Kidney glomerular epithelial cell (primary cell): ENCODE measurements at regions not wholly inside any gene's neighbourhood (a gene's known extent, or its start where the extent isn't known, plus 50 kb on each side); places are given as distances from the start of the nearest gene placed in this dataset.
A peak's percentile ranks its signal among the peaks of the same experiment; 100 is the strongest.

ENCODE experiments used
- DNase-seq: peaks from one replicate; lab custom pipeline; 2025; lab: John Stamatoyannopoulos, UW

DNA sequence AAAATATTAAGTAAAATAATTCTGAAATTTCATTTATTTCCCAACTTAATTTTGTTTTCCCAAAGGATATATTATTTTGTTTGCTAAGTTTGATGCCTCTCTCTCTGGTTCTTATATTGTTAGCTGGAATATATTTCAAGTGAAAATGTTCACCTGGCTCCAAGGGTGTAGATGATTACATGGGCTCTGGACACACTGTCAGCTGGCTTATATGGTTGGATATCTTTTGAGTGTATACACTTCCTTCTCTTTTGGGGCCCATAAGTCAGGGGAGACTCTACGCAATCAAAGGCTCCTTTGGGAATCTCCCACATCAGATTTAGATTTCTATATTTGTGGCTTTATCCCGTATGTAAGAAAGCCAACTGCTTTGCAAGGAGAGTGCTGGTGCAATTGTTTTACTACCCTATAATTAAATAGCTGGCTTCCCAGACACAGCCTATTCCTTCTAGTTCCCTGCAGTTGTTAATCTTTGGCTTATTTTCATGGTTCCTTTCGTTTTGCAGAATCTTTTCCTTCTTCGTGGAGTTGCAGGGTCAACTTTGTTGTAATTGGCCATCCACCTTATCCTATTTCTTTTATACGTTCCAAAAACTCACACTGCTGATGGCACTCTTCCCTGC is 225.7 kb downstream of the DPH6 start:
- no peak for DNase-seq

DNA sequence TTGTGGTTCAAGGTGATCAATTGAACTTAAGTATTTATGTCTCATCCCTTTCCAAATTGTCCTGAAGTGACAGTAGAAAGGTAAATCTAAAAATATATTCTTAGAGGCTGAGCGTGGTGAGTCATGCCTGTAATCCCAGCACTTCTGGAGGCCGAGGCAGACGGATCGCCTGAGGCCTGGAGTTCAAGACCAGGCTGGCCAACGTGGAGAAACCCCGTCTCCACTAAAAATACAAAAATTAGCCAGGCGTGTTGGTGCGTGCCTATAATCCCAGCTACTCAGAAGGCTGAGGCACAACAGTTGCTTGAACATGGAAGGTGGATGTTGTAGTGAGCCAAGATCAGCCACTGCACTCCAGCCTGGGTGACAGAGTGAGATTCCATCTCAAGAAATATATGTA is 226.6 kb downstream of the DPH6 start:
- no peak for DNase-seq

DNA sequence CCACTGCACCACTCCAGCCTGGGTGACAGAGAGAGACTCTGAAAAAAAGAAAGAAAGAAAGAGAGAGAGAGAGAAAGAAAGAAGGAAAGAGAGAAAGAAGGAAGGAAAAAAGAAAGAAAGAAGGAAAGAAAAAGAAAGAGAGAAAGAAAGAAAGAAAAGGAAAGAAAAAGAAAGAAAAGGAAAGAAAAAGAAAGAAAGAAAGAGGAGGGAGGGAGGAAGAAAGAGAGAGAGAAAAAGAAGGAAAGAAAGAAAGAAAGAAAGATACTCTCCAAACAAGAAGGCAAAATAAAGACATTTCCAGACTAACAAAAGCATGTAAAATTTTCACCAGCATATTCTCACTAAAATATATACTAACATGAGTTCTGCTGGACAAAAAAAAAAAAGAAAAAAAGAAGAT is 228.7 kb downstream of the DPH6 start:
- DNase-seq = no peak

DNA sequence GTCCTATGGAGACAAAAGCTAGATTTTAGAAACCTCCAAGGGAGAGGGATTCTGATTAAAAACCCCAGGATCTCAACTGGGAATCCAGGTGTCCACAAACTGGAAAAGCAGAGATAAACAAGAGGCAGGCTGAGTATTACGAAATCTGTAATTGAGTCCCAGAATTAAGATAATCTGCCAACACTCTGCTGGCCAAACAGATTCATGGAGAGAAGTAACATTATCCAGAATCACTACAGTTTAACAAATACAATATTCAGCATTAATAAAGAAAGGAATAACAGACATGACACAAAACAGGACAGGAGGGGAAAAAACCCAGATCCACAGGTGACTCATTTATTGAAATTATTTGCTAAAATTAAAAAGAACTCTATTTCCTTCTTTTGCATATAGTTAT is 227.2 kb upstream of the NANOGP8 start:
- no peak for DNase-seq

DNA sequence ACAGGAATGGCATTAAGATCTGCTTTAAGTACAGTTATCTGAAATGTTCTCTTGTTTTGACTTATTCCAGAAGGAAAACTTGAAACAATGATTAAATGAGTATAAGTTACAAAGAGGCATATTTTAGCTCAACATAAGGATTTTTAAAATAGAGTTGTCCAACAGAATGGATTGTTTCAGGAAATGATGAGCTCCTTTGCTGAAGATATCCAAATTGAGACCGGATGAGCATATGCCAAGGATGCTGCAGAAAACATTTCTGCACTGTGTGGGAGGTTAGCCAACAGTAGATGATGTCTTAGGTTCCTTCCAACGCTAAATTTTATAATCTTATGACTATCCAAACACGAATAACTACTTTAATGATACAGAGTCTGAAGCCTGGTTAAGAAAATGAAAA is 226.5 kb upstream of the NANOGP8 start:
- DNase-seq = no peak

DNA sequence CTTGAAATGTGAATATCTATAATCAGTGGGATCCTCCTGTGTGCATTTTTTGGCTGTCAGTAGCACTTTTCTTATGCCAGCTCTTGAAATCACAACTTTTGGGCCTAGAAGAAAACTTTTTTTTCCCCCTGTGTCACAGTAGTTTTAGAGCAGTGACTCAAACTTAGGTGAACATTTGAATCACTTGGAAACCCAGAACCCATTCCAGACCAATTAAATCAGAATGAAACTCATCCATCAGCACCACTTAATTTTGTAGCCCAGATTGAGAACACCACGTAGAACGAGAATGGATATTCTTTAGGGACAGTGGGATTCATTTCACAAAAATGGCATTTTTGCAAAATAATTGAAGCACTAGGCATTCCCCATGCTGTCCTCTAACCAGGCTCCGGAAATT is 224.8 kb upstream of the NANOGP8 start:
- DNase-seq = no peak

DNA sequence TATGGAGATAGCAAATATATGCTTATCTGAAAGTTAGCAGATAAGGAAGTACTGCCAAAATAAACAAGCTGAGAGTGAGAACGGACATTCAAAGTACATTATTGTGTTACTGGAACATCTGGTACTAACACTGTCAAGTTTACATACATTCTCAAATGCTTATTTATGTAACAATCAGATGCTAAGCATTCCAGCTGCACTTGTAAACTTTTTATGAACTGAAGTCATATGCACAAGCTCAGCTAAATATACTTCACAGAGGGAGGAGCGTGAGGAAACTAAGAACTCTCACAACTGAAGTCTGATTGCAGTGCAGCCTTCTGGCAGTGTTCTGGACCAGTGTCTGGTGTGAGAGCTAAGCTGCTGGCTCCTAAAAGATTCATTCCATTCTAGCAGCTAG is 223.7 kb upstream of the NANOGP8 start:
- no peak for DNase-seq

DNA sequence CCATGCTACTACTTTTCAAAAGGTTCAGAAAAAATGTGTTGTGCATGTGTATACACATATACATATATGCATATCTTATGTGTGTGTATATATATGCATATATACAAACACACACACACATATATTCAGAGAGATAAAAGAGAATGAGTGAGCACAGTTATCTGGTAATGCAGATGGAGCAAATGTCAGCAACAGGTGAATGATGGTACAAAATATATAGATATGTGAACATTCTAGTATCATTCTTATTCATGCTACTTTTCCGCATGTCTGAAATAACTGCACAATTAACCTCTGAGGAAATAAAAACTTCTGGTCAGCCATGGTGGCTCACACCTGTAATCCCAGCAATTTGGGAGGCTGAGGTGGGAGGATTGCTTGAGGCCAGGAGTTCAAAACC is 222.6 kb upstream of the NANOGP8 start:
- DNase-seq = no peak

DNA sequence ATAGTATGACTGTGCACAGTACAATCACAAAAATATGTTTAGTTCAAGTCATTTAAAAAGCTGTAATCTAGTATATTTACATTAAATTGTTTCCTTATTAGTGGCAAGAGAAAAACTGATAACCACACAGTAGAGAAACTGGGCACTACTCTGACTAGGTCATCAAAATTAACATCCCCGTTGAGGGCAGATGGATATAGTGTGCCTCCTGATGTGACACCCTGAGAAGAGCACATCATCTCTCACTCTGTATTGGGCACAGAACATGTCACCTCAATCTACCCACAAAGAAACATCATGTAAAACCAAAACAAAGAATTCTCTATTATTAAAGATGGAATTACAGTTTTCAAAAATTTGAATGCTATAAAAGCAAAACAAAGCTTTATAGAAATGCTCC is 221.9 kb upstream of the NANOGP8 start:
- no peak for DNase-seq

DNA sequence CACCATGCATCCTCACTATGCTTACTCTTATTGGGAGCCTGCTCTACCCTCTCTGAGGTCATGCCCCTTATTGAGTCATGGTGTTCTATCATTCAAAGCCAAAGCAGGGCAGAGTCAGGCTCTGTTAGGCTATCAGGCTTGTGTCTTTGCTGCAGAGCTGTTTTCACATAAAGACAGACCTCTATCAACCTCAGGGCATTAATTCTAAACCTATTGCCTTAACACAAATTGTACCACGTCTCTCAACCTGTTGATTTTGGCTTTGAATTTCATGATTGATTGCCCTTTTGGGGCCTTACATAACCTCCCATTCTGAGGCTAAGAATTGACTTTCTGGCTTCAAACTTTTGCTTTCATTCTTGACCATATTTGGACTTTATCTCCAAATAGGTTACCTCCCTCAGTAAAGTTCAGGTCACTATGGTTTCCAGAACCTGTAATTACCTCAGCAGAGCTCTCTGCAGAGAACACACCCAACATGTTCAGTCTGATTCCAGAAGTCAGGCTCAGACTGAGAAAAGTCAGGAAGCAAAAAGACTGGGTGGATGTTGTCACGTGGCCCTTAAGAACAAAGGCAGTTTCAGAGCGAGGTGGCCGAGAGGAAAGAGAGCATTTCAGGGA is 221.4 kb upstream of the NANOGP8 start:
- peak; percentile 93 for DNase-seq

DNA sequence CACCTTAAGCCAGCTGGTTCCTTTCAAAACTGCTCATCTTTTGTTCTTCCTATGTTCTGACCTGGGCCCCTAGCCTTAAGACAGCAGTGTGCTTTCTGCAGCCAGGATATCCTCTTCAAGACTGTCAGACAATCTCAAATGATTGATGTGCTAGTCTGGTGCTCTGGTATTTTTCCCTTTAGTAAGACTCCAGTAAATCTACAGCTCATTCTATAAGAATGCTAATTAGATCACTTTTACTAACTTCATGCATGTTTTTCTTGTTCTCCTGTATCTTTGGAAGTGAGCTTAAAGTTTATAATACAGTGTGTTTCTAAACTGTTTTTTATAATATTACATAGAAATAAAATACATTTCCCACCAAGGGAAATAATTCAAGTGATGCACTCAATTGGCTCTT is 220.9 kb upstream of the NANOGP8 start:
- DNase-seq = peak; percentile 93

DNA sequence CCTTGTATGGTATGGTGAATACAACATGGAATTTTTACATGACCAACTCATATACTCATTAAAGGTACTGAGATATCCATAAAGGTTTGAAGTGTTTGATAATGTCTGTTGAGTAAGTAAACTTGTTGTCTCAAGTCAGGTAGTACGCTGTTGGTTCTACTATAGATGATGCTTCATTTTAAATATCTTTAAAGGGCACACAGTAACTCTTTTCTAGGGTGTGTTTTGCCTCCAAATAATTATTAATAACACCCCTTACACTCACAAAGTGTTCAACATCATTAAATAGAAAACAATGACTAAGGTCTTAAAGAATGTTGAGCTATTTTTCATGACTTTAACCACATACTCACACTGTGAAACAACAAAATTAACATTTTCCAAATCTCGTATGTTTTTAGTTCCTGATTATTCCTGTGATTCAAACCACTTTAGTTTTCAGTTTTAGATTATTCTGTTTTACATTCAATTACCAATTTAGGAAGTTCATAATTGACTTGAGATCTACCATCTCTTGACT is 220.0 kb upstream of the NANOGP8 start:
- peak; percentile 58 for DNase-seq

DNA sequence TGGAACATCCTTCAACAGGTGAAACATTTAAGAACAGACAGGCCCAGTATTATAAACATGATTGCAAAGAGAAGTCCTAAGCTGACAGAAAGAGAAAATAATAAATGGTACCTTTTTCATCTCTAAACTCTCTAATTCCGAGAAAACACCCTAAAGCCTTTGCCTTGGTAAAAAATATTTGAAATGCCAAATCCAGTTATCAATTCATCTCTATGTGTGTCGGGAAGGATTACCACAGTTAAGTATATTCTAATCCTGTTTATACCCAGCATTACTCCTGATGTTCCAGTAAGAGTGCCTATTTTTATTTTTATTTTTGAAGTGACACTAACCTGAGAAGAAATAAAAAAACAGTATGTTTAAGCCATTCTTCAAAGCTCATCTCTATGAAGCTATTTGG is 219.3 kb upstream of the NANOGP8 start:
- no peak for DNase-seq

DNA sequence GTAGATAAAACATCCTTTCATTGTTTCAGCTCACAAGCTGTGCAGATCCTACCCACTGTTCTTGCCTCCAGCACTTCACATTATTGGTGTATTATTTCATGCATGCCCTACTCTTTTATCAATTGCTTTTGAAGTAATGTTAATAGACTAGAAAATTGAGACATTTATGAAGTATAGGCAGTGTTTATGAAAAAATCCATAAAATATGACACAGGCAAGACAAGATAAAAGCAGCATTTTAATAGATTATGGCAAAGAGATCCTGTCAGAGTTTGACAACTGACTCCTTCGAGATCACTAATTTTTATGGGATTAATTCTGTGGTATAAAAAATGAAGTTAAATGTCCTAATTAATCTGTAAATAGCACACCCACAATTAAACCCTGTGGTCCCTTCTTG is 217.2 kb upstream of the NANOGP8 start:
- no peak for DNase-seq

DNA sequence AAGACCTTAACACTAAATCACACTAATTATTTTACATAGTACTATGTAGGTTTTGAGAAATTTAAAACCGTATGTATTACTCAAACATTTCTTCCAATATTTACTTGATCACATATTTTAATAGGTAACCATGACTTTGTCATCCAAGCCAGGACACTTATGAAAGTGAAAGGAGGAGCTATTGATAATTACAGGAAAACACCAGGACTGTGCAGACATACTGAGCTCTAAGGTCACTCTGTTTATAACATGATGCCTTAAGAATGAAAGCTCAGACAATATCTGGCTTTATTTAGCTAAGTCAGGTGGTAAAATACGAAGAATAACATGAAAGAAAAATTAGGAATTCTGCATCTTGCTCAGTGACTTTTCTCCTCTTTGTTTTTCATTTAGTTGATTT is 216.0 kb upstream of the NANOGP8 start:
- DNase-seq = no peak

DNA sequence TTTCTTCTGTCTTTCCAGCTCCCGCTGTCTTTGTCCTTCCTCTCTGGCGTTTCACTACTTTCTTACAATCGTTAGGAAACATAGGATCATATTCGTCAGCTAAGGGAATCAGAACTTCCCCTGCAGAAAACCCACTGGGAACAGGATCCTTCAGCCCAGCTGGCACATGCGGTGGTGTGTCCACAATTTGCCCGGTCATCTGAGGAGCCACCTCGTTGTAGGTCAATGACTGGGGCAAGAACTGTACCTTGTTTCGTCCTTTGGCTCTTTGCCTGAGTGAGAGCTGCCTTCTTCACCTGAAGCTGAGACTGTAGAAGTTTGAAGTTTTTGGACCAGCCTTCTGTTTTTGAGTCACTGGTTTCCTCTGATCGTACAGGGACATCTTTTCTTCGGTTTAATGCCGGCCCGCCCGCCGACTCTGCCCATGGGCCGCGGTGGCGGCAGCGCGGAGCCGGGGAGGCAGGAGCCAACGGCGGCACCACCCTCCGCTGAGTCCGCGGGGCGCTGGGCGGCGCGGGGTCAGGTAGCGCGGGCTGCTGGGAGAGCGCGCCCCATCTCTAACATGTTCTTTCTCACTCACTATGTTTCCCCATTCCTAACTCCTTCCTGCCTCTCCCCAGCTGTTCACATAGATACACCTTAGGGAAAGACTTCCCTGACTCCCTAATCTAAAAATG is 214.1 kb upstream of the NANOGP8 start:
- no peak for DNase-seq

DNA sequence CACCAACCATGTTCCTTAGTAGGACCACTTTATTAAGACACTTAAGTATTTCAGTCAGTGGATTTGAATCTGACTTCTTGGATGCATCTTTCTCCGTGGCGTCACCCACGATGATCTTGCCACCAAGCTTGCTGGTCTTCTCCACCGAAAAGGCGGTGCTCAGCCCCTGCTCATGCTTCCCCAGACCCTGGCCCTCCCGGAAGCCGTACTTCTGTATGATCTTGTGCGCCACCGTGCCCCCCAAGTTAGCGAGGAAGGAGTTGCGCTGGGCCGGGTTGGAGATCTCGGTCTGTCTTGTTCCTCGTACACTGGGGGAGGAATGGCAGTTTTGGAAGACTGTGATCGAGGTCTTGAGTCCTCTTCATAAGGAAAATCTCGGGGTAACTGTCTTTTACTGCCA is 213.4 kb upstream of the NANOGP8 start:
- DNase-seq = no peak

DNA sequence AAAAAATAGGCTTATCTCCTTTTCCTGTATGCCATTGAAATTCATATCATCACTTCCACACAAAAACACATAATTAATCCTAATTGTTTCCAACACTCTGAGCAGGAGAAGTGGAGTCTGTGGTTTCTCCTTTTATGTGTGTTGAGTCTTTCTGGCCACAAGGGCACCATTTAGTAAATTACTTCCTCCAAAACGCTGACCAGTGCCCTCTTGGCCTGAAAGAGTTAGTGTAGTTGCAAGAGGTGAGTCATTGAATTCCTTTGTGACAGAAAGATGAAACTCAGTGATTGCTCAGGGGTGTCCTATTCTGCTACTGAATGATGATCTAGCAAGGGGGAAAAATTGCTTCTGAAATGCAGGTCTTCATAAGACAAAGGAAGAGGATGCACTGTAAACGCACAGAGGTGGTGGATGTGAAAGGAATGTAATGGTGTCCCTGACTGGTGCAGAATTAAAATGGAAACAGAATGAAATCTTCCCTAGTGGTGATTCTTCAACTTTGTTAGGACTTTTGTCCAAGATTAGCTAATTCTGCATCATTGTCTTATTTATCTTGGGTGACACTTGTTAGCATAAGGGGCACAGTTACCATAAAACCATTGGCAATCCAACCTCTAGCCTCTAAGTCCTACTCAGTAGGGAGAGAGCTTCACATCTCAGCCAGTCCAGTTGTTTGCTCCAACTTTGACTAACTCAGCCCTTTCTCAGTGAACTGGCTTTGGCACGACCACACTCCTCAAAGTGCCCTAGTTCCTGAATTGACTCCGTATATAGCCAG is 208.4 kb upstream of the NANOGP8 start:
- DNase-seq = peak; percentile 91

DNA sequence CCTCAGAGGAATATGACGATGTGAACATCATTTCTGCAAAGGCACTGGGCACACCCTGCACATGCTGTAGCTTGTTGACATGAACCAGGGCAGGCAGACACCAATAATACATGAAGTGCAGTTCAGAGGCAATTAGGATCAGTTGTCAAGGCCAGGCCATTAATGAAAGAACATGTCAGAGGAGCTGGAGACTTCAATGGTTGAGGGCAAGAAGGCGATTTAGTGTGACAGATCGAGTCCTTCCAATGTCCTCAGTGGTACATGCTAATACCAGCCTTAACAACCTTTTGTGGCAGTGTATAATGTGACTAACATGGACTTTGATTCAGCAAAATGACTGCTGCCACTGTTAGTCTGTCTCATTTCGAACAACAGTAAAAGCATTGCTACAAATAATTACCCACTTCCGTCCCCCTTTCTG is 205.2 kb upstream of the NANOGP8 start:
- no peak for DNase-seq

DNA sequence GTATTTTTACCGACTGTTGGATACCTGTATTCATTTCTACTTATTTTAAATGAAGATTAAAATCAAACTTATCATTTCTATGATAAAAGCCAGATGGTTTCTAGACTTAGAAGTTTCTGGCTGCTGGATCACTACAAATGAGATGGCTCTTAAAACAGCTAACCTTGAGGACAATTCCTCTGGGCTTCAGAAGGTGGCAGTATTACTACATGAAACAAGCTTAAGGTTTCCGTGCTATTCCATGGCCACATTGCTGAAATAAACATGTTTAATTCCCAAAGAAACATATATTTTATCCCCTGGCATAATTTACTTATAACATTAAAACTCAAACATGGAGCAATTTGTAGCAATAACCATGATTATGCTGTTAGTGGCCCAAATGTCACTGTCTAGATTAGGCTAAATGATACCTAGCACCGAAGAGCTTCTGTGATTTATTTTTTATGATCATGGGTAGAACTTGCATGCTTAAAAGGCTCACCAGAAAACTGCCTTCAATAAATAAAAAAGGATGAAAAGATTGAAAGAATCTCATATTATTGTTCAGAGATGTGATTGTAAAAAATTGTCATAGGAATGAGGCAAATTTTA is 204.0 kb upstream of the NANOGP8 start:
- peak; percentile 55 for DNase-seq

DNA sequence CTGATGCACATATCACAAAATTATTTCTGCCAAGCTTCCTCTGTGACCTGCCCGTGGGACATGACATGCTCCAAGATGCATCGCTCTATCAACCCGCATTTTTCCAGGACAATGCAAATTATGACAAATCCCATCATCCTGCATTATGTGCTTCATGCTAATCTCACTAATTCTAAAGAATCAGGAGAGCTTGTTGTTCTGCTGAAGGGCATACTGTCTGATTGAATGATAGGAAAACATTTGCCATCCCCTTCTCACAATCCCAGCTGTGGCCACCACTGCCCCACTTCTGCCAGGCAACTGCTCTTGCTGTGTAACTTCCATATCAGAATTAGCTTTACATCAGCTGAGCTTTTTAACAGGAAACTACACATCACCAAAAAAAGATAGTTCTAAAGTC is 203.5 kb upstream of the NANOGP8 start:
- no peak for DNase-seq

DNA sequence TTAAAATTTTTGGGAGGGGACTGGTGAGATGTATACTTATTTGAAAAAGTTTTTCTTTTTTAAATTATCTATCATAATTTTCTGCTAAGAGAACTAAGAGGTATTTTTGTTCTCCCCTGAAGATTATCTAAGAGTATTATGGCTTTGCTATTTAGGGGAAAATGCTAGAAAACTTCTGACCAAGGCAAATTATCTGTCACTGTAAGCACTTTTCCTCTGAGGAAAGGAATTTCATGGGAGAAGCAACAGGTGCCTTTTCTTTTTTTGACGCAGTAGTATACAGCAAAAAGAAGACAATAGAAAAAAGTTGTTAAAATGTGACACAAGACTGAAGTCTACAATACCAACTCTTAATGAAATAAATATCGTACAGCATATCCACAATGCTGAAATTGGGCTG is 201.6 kb upstream of the NANOGP8 start:
- no peak for DNase-seq
